GM12875 (cell line): ENCODE measurements at regions not wholly inside any gene's neighbourhood (a gene's known extent, or its start where the extent isn't known, plus 50 kb on each side); places are given as distances from the start of the nearest gene placed in this dataset.

Source experiments
- H3K4me3 ChIP-seq: one replicate; pipeline ENCODE4 v1.5.1; 2011; ENCODE audit warnings: low read depth, low read length, control low read depth
- TF ChIP-seq, protein P1 (sequence below): IDR thresholded peaks from 2 replicates; pipeline ENCODE4 v1.5.1; 2011; ENCODE audit warnings: low read depth, mild to moderate bottlenecking, control low read depth, inconsistent platforms, low read length, moderate library complexity, borderline replicate concordance; ENCODE audit not compliant: insufficient read depth

DNA sequence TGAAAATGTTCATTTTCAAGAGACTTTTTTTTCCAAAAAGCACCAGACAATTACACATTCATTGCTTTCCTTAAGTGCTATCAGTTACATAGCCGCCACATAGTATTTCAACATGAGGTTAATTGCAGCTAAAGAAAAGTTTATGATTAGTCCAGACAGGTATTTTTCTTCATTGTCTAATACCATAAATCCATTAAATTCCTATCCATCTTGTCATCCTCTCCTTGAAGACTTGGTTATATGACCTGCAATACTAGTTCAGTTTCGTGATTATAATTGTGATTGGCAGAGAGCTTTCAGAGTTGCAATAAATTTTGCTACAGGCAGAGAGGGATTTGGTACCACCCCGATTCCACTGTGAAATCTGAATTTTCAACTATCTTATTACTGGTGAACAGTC is 437.7 kb downstream of the GPATCH2 start:
- TF ChIP-seq, protein P1, sequence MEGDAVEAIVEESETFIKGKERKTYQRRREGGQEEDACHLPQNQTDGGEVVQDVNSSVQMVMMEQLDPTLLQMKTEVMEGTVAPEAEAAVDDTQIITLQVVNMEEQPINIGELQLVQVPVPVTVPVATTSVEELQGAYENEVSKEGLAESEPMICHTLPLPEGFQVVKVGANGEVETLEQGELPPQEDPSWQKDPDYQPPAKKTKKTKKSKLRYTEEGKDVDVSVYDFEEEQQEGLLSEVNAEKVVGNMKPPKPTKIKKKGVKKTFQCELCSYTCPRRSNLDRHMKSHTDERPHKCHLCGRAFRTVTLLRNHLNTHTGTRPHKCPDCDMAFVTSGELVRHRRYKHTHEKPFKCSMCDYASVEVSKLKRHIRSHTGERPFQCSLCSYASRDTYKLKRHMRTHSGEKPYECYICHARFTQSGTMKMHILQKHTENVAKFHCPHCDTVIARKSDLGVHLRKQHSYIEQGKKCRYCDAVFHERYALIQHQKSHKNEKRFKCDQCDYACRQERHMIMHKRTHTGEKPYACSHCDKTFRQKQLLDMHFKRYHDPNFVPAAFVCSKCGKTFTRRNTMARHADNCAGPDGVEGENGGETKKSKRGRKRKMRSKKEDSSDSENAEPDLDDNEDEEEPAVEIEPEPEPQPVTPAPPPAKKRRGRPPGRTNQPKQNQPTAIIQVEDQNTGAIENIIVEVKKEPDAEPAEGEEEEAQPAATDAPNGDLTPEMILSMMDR, result no peak
- H3K4me3 ChIP-seq, result no peak overlapping the region

- TF ChIP-seq, protein P1, result no peak
- H3K4me3 ChIP-seq, result no peak overlapping the region
These were observed 439.4 kb downstream of the GPATCH2 start for GRCh38 chr1:217191441-217191840.

- TF ChIP-seq, protein P1, result no peak
These were observed 440.5 kb downstream of the GPATCH2 start for GRCh38 chr1:217190359-217190758.

GRCh38 chr1:217189362-217189761 is 441.5 kb downstream of the GPATCH2 start:
- TF ChIP-seq, protein P1, result no peak
- H3K4me3 ChIP-seq, result no peak overlapping the region

More at GRCh38 chr1:217190359-217190758, 440.5 kb downstream of the GPATCH2 start:
- H3K4me3 ChIP-seq, result no peak overlapping the region

DNA sequence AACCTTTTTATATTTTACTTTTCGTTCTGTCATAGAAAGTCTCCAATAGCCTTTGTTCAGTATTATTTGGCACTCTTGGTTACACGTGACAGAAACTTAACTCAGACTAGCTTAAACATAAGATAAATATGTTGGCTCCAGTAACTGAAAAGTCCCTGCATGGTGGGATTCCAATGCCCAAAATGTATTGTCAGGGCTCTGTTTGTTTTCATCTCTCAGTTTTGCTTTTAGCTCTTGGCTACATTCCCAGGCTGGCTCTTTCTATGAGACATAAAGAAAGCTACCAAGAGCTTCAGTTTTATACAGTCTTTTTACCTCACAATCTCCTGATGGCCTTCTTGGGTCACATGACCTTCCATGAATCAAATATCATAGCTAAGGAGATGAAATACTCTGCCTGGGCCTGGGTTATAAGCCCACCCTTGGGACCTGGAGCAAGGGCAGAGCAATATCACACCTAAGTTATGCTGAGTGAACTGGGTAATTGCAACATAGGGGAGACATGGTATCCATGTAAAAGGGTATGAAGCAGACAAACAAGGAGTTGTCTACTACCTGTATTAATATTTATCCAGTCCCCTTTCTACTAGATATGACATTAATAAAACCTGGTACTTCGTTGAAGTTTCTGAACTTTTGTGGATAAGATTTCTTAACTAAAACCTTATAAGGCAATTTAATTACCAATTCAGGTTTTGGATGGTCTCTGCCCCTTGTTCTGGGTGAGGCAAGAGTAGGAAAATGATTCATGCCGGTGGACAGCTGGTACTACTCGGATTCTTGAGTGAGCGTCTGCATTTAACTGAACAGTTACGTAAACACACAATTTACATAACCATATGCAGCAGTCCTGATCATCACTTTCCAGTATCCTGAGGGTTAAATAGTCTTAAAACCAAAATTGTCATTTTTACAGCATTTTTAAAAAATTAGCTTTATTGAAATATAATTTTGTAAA is 442.3 kb downstream of the GPATCH2 start:
- H3K4me3 ChIP-seq, result no peak overlapping the region
- TF ChIP-seq, protein P1, result no peak

GRCh38 chr1:217186664-217187063 is 444.2 kb downstream of the GPATCH2 start:
- H3K4me3 ChIP-seq, result no peak overlapping the region
- TF ChIP-seq, protein P1, result no peak

DNA sequence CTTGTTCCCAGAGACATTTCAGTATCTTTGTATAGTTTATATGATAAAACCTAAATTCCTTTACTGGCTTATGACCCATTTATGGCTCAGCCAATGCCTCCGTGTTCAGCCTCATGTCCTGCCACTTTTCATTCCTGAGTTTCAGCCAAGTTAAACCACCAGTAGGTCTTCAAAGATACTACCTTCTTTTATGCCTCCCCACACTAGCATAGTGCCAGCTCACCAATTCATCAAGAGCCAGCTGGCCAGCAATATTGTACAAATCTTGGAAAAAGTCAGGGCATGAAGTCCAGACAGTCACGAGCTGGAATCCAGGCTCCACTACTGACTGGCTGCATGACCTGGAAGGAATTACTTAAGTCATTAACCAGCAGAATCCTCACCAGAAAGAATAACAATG is 446.0 kb downstream of the GPATCH2 start:
- TF ChIP-seq, protein P1, result no peak

More for the DNA sequence above, 446.0 kb downstream of the GPATCH2 start:
- no peak overlapping the region for H3K4me3 ChIP-seq
